Esophagus muscularis mucosa (tissue), 4 donors: ENCODE measurements at regions not wholly inside any gene's neighbourhood (a gene's known extent, or its start where the extent isn't known, plus 50 kb on each side); places are given as distances from the start of the nearest gene placed in this dataset.
"Not testable (repeated sequence)": the region's sequence is repeated elsewhere in the genome, so short reads cannot be mapped to it uniquely, and the experiment has no call there.

Source experiments
- EP300 ChIP-seq: sonication (generic); formaldehyde crosslinking; IDR thresholded peaks from one replicate; pipeline ENCODE4 v1.6.1; 2017; ENCODE audit warnings: antibody characterized with exemption
- POLR2AphosphoS5 ChIP-seq, 2 donors: sonication (generic); formaldehyde crosslinking; IDR thresholded peaks; one replicate each; pipeline ENCODE4 v1.6.1; 2017; ENCODE audit warnings: antibody characterized with exemption in 2 of 2
- TF ChIP-seq, protein P1 (sequence below), 3 experiments: fragments of 200-600 bp in 2 of 3; fragments of 450-650 bp in 1 of 3; sonication (generic) in 2 of 3; IDR thresholded peaks; one replicate each; pipeline ENCODE4 v1.5.1; 2017 to 2019; ENCODE audit warnings: antibody characterized with exemption in 3 of 3, mild to moderate bottlenecking in 2 of 3, moderate library complexity in 1 of 3

DNA sequence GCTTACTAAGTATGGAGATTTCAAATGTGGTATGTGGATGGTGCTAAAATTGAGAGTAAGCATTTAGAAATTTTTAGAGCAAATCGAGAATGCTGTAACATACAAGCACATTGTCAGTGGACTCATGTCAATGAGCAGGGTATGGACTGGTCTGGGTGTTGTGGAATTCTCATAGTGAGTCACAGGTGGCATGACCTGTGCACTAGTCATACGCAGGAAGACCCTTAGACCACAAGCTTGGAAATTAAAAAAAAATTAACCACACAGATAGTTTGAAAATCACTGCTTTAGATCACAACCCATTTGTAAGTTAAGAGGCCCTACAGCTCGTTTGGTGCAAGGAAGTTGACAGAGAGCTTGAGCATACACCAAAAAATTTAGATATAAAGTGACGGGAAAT is 102.9 kb upstream of the NBPF19 start:
- not testable (repeated sequence) for TF ChIP-seq POLR2AphosphoS5 (IDR thresholded peaks at IDR 0.05); EP300
- TF ChIP-seq, protein P1, sequence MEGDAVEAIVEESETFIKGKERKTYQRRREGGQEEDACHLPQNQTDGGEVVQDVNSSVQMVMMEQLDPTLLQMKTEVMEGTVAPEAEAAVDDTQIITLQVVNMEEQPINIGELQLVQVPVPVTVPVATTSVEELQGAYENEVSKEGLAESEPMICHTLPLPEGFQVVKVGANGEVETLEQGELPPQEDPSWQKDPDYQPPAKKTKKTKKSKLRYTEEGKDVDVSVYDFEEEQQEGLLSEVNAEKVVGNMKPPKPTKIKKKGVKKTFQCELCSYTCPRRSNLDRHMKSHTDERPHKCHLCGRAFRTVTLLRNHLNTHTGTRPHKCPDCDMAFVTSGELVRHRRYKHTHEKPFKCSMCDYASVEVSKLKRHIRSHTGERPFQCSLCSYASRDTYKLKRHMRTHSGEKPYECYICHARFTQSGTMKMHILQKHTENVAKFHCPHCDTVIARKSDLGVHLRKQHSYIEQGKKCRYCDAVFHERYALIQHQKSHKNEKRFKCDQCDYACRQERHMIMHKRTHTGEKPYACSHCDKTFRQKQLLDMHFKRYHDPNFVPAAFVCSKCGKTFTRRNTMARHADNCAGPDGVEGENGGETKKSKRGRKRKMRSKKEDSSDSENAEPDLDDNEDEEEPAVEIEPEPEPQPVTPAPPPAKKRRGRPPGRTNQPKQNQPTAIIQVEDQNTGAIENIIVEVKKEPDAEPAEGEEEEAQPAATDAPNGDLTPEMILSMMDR (IDR thresholded peaks at IDR 0.05) = not testable (repeated sequence)
